K562 (cell line): ENCODE measurements at regions not wholly inside any gene's neighbourhood (a gene's known extent, or its start where the extent isn't known, plus 50 kb on each side); places are given as distances from the start of the nearest gene placed in this dataset.

Experiments
- ATAC-seq: fragments of 200-7000 bp; cut with Tn5 transposase; 3 replicates; pipeline ENCODE4 v1.9.1; 2020; ENCODE audit warnings: moderate library complexity
- BruUV-seq: library from RNA; stranded (reverse); fragments of 400-500 nt; replicated peaks from 2 replicates; lab custom pipeline; 2021; lab: Mats Ljungman, UMichigan
- CTCF ChIA-PET: fragments of 300-600 bp; formaldehyde crosslinking; extraction: SDS; loops from one replicate; lab custom pipeline; 2021; ENCODE audit warnings: low intra/inter-chr PET ratio; lab: Yijun Ruan, JAX
- POLR2A ChIA-PET: fragments of 300-600, 350-650 bp; sonication (Branson Sonifier 250); formaldehyde crosslinking; extraction: SDS; loops from one replicate; lab custom pipeline; 2021; ENCODE audit warnings: antibody characterized with exemption, inconsistent platforms; lab: Yijun Ruan, JAX
- DNase-seq, 4 experiments: peaks; one replicate each; pipeline versions ENCODE4 v3.0.0 to v3.0.0-alpha.2; 2011 to 2018; ENCODE audit warnings: low spot score in 3 of 4, mixed read lengths in 3 of 4; ENCODE audit errors: extremely low read depth in 1 of 4
- FAIRE-seq: peaks from 2 replicates; lab custom pipeline; 2011; peaks lifted over from hg19 to GRCh38; lab: Jason Lieb, UNC
- H2AFZ ChIP-seq: 2 replicates; pipeline ENCODE4 v1.6.0; 2011; ENCODE audit warnings: low read depth, low read length, control low read depth, inconsistent platforms
- H3K27ac ChIP-seq: fragments of 200-600 bp; 3 replicates; pipeline ENCODE4 v1.8.0; 2011; ENCODE audit warnings: low read depth, mild to moderate bottlenecking, control low read depth, inconsistent platforms, low read length, moderate library complexity, mixed read lengths; ENCODE audit errors: extremely low read depth
- H3K27me3 ChIP-seq, 2 experiments: fragments of 300-600 bp in 1 of 2; 2 replicates in 1 of 2; 3 replicates in 1 of 2; pipeline versions ENCODE4 v1.6.0 to v1.8.0; 2011; ENCODE audit warnings: inconsistent platforms in 2 of 2, low read length in 2 of 2, mild to moderate bottlenecking in 1 of 2, mixed read lengths in 1 of 2, moderate library complexity in 1 of 2; ENCODE audit not compliant: control insufficient read depth in 2 of 2, insufficient read depth in 2 of 2
- H3K36me3 ChIP-seq: fragments of 300-600 bp; 3 replicates; pipeline ENCODE4 v1.8.0; 2011; ENCODE audit warnings: mild to moderate bottlenecking, low read length, inconsistent platforms; ENCODE audit not compliant: control insufficient read depth, insufficient read depth
- H3K4me1 ChIP-seq, 2 experiments: fragments of 200-600 bp in 1 of 2; replicated peaks in 1 of 2; 2 replicates in 1 of 2; 3 replicates in 1 of 2; pipeline versions ENCODE4 v1.5.1 to v1.8.0; 2011; ENCODE audit warnings: inconsistent platforms in 2 of 2, low read length in 2 of 2, mild to moderate bottlenecking in 1 of 2, mixed read lengths in 1 of 2, moderate library complexity in 1 of 2; ENCODE audit not compliant: control insufficient read depth in 2 of 2, insufficient read depth in 2 of 2
- H3K4me2 ChIP-seq: 2 replicates; pipeline ENCODE4 v1.6.1; 2011; ENCODE audit warnings: low read length, control low read depth, inconsistent platforms, mixed read lengths; ENCODE audit not compliant: insufficient read depth
- H3K4me3 ChIP-seq: fragments of 200-600 bp; sonication (generic), shearing (Covaris generic); 2 replicates; pipeline ENCODE4 v1.5.1; 2016; ENCODE audit warnings: control low read depth, inconsistent platforms
- H3K79me2 ChIP-seq: fragments of 200-600 bp; 3 replicates; pipeline ENCODE4 v1.8.0; 2011; ENCODE audit warnings: low read length, inconsistent platforms; ENCODE audit not compliant: control insufficient read depth, insufficient read depth
- H3K9ac ChIP-seq, 2 experiments: 2 replicates each; pipeline versions ENCODE4 v1.6.0 to v1.6.1; 2011; ENCODE audit warnings: low read depth in 2 of 2, low read length in 2 of 2, control low read depth in 1 of 2, inconsistent platforms in 1 of 2, mild to moderate bottlenecking in 1 of 2, mixed read lengths in 1 of 2; ENCODE audit not compliant: insufficient read depth in 1 of 2
- H3K9me1 ChIP-seq: one replicate; pipeline ENCODE4 v1.6.0; 2011; ENCODE audit warnings: inconsistent platforms, mild to moderate bottlenecking, low read length, moderate library complexity; ENCODE audit not compliant: control insufficient read depth, insufficient read depth
- H3K9me3 ChIP-seq: replicated peaks from 2 replicates; pipeline ENCODE4 v1.5.1; 2011; ENCODE audit warnings: low read depth, low read length, inconsistent platforms; ENCODE audit not compliant: control insufficient read depth, insufficient read depth
- H4K20me1 ChIP-seq: replicated peaks from 2 replicates; pipeline ENCODE4 v1.6.1; 2011; ENCODE audit warnings: low read length, inconsistent platforms, mixed read lengths; ENCODE audit not compliant: control insufficient read depth, insufficient read depth
- CHD1 ChIP-seq: fragments of 200-600 bp; sonication (generic); IDR thresholded peaks from one replicate; pipeline ENCODE4 v1.6.1; 2012; ENCODE audit warnings: mild to moderate bottlenecking, moderate library complexity, low read length, inconsistent platforms
- HIVEP1 ChIP-seq: fragments of 250-450 bp; sonication (Bioruptor Pico); IDR thresholded peaks from 2 replicates; pipeline ENCODE4 v1.4.0; 2020; ENCODE audit warnings: mild to moderate bottlenecking
- IRF1 ChIP-seq: sonication (generic); formaldehyde crosslinking; IDR thresholded peaks from 2 replicates; pipeline ENCODE4 v1.8.0; 2022; ENCODE audit warnings: missing genetic modification reagents, mild to moderate bottlenecking, borderline replicate concordance
- PURB ChIP-seq: sonication (generic); formaldehyde crosslinking; IDR thresholded peaks from 2 replicates; pipeline ENCODE4 v1.9.0; 2021; ENCODE audit warnings: low read depth, mild to moderate bottlenecking, missing genetic modification reagents
- RBM14 ChIP-seq: fragments of 200-400 bp; formaldehyde crosslinking; IDR thresholded peaks from 2 replicates; pipeline ENCODE4 v1.6.1; 2018; ENCODE audit warnings: low read depth, mild to moderate bottlenecking, low read length, moderate library complexity, borderline replicate concordance; ENCODE audit not compliant: insufficient read depth
- TBL1XR1 ChIP-seq, 2 experiments: IDR thresholded peaks; 2 replicates each; pipeline ENCODE4 v1.6.1; 2012; ENCODE audit warnings: improper control_type of control experiment in 2 of 2, low read length in 2 of 2, mild to moderate bottlenecking in 1 of 2
- YY1 ChIP-seq, 3 experiments: IDR thresholded peaks; 2 replicates each; pipeline ENCODE4 v1.6.1; 2011; ENCODE audit warnings: low read length in 2 of 3, mild to moderate bottlenecking in 2 of 3, moderate library complexity in 2 of 3, borderline replicate concordance in 1 of 3, control low read depth in 1 of 3, low read depth in 1 of 3; ENCODE audit not compliant: insufficient read depth in 3 of 3, insufficient replicate concordance in 2 of 3, control insufficient read depth in 1 of 3, insufficient read length in 1 of 3; ENCODE audit errors: extremely low read depth in 1 of 3
- ZBTB40 ChIP-seq, 2 experiments: fragments of 450-650 bp in 1 of 2; sonication (generic) in 1 of 2; formaldehyde crosslinking in 1 of 2; IDR thresholded peaks; 2 replicates each; pipeline versions ENCODE4 v1.7.1 to v1.9.0; 2016 to 2022; ENCODE audit warnings: inconsistent platforms in 1 of 2, mild to moderate bottlenecking in 1 of 2, missing genetic modification reagents in 1 of 2
- ZNF12 ChIP-seq: sonication (generic); formaldehyde crosslinking; IDR thresholded peaks from 2 replicates; pipeline ENCODE4 v1.4.0; 2020; ENCODE audit warnings: mild to moderate bottlenecking, missing genetic modification reagents
- ZNF324 ChIP-seq: fragments of 250-450 bp; sonication (Bioruptor Pico); IDR thresholded peaks from 2 replicates; pipeline ENCODE4 v1.4.0; 2020; ENCODE audit warnings: mild to moderate bottlenecking
- WGBS: fragments of 100-300 bp; shearing (Covaris generic); methylation state at CpG from one replicate; pipeline ENCODE4 v1.1.6; 2016; ENCODE audit warnings: low coverage, mixed read lengths; ENCODE audit not compliant: insufficient coverage; ENCODE audit errors: missing lambda C conversion rate; 5-methylcytosine and 5-hydroxymethylcytosine counted together
- in situ Hi-C: fragments of 300-500 bp; cut with MboI; formaldehyde crosslinking; loops from 4 replicates; pipeline ENCODE4 v1.15.0; 2018; ENCODE audit warnings: inconsistent platforms, mixed read lengths
- intact Hi-C: fragments of 100-400 bp; cut with micrococcal nuclease; formaldehyde crosslinking; loops from 2 replicates; pipeline ENCODE4 v1.14.2; 2022
- TF ChIP-seq, protein P1 (sequence below): fragments of 450-650 bp; IDR thresholded peaks from 2 replicates; pipeline ENCODE4 v1.6.1; 2016; ENCODE audit warnings: low read depth, mild to moderate bottlenecking, moderate library complexity

DNA sequence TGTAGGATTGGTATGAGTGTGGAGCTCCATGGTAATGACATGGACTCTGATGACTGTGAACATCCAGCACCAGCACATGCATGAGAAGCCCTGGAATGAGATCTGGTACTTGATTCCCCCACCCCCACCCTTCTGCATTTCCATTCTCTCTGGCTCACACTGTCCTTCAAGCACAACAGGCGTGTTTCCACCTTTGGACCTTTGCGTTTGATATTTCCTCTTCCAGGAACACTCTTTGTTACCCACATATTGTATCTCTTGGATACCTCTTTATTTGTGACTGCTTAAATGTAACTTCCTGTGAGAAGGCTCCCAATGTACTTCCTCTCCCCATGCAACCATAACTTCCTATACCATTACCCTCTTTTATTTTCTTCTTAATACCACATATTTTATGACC lies 263.8 kb downstream of the HNMT start:
- no peaks in the 10 kb centered on the region for H3K79me2 ChIP-seq
- H3K9me3 ChIP-seq: no peaks in the 10 kb centered on the region
- no TSS peak for BruUV-seq
- H3K4me1 ChIP-seq: no peaks in the 10 kb centered on the region
- H3K4me2 ChIP-seq: no peak overlapping the region
- FAIRE-seq (no peak), DNase-seq (no peak), ATAC-seq (no peak)
- H3K27ac ChIP-seq: no peak overlapping the region
- H3K4me3 ChIP-seq: no peak overlapping the region
- H3K36me3 ChIP-seq: no peaks in the 10 kb centered on the region
- H3K9ac ChIP-seq: no peak overlapping the region
- POLR2A ChIA-PET: no interaction called here
- in situ Hi-C loops (no loop called here), intact Hi-C loops (no loop called here)
- H3K9me1 ChIP-seq: no peaks in the 10 kb centered on the region
- H2AFZ ChIP-seq: no peak overlapping the region
- CTCF ChIA-PET: no interaction called here
- WGBS: 0% methylated on average over 2 of the region's 2 CpGs
- no peaks in the 10 kb centered on the region for H3K27me3 ChIP-seq
- no peaks in the 10 kb centered on the region for H4K20me1 ChIP-seq
- TF ChIP-seq PURB (CRISPR knock-in tag) (no peak), RBM14 (no peak), ZBTB40 (IDR thresholded peaks at IDR 0.05) (no peak), ZBTB40 (CRISPR knock-in tag; IDR thresholded peaks at IDR 0.05) (no peak), IRF1 (no peak), TBL1XR1 (IDR thresholded peaks at IDR 0.05; ENCODE audit: low read length in 2 of 2) (no peak), CHD1 (no peak), ZNF12 (CRISPR knock-in tag) (no peak), ZNF324 (CRISPR knock-in tag) (no peak), YY1 (IDR thresholded peaks at IDR 0.05; ENCODE audit: borderline replicate concordance in 1 of 3, control insufficient read depth in 1 of 3, extremely low read depth in 1 of 3, insufficient read depth in 3 of 3, insufficient read length in 1 of 3, insufficient replicate concordance in 2 of 3, low read depth in 1 of 3, low read length in 2 of 3) (no peak), HIVEP1 (no peak)
- TF ChIP-seq, protein P1, sequence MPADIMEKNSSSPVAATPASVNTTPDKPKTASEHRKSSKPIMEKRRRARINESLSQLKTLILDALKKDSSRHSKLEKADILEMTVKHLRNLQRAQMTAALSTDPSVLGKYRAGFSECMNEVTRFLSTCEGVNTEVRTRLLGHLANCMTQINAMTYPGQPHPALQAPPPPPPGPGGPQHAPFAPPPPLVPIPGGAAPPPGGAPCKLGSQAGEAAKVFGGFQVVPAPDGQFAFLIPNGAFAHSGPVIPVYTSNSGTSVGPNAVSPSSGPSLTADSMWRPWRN: no peak
